ENCODE measurements at regions not wholly inside any gene's neighbourhood (a gene's known extent, or its start where the extent isn't known, plus 50 kb on each side); places are given as distances from the start of the nearest gene placed in this dataset.

DNA sequence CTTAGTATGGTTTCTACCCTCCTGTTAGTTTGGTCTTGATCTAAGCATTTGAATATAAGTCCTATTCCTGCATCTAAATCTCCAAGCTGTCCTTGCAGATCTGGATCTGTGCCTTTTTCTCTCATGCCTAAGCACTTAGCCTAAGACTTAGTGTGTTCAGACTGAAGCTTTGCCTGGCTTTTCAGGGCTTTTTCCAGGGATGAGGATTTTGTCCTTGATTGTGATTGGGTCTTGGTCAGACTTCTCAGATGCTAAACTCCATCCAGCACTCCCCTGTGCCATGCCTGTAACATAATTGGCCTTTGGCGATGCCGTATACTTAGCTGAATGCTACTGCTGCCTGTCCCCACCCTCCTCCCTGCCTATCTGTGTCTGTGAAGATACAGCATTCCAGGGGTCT is 98.1 kb upstream of the NRIP1 start:
- no peak overlapping the region for H3K4me3 ChIP-seq
- TF ChIP-seq Cebpa-rat (IDR thresholded peaks at IDR 0.05) = no peak
- H3K27ac ChIP-seq = no peak overlapping the region
- peaks cover 0 to 17% (median 0%) of the 10 kb centered on the region in 10 experiments; a peak in 8 of 20 replicates for H3K4me1 ChIP-seq
- H3K27me3 ChIP-seq = no peaks in the 10 kb centered on the region
- H4K20me1 ChIP-seq = no peaks in the 10 kb centered on the region
- no peaks in the 10 kb centered on the region for H3K36me3 ChIP-seq
- no peak overlapping the region for H3K9ac ChIP-seq
- no peak overlapping the region for H3K4me2 ChIP-seq
- peaks cover 9 to 16% (median 12%) of the 10 kb centered on the region in 11 experiments for H3K9me3 ChIP-seq (replicated peaks in 1 of 11)

DNA sequence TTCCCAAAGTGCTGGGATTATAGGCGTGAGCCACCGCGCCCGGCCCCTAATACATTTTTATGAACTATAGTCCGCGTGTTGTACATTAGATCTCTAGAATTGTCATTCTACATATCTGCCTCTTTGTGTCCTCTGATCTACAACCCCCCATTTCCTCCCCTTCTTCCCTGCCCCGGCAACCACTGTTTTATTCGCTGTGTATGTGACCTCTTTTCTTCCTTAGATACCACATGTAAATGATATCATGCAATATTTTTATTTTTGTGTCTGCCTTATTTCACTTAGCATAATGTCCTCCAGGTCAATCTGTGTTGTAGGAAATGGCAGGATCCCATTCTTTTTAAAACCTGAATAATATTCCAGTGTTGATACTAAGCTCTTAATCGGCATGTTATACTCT is 99.5 kb upstream of the NRIP1 start:
- H3K4me1 ChIP-seq = peaks cover 0 to 12% (median 0%) of the 10 kb centered on the region in 10 experiments; a peak in 8 of 20 replicates
- H3K36me3 ChIP-seq = no peaks in the 10 kb centered on the region
- H3K27me3 ChIP-seq = no peaks in the 10 kb centered on the region
- H3K4me3 ChIP-seq = no peak overlapping the region
- H3K4me2 ChIP-seq = no peak overlapping the region
- H3K27ac ChIP-seq = no peak overlapping the region
- no peak overlapping the region for H3K9ac ChIP-seq
- TF ChIP-seq Cebpa-rat (IDR thresholded peaks at IDR 0.05) = no peak
- peaks cover 0 to 13% (median 0%) of the 10 kb centered on the region in 11 experiments; a peak in 7 of 22 replicates for H3K9me3 ChIP-seq (replicated peaks in 1 of 11)
- no peaks in the 10 kb centered on the region for H4K20me1 ChIP-seq

DNA sequence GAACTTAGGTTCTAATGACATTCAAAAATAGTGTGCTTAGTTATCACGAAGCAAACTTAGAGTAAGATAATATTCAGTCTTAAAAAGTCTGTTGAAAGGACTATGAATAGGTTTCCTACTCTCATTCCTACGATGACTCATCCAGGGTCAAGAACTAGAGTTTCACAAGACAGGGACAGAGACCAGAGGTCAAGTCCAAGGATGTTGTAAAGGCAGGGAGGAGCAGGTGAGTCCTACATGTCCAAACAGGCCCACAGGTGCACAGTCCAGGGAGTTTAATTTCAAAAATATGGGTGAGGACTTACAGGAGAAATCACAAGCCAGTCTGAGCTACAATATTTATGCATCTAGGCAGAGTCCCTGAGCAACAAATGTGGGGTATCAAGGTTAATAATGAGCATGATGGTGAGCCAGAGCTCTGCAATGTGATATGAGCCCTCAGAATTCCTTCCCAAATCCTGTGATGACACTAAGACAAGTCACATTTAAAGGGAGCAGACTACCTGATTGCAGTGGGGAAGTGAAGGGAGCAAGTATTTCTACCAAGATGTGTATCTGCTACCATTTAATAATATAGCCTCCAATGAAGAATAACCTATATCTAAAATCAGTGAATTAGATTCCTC is 100.0 kb upstream of the NRIP1 start:
- Histone ChIP-seq H3K36me3 (no peaks in the 10 kb centered on the region), H3K27ac (no peak overlapping the region), H3K4me2 (no peak overlapping the region), H3K27me3 (no peaks in the 10 kb centered on the region), H3K4me1 (peaks cover 0 to 7% (median 0%) of the 10 kb centered on the region in 10 experiments; a peak in 8 of 20 replicates), H3K4me3 (no peak overlapping the region), H3K9ac (no peak overlapping the region), H3K9me3 (replicated peaks in 1 of 11) (peaks cover 0 to 15% (median 0%) of the 10 kb centered on the region in 11 experiments; a peak in 7 of 22 replicates), H4K20me1 (no peaks in the 10 kb centered on the region)
- TF ChIP-seq Cebpa-rat (IDR thresholded peaks at IDR 0.05) = no peak

DNA sequence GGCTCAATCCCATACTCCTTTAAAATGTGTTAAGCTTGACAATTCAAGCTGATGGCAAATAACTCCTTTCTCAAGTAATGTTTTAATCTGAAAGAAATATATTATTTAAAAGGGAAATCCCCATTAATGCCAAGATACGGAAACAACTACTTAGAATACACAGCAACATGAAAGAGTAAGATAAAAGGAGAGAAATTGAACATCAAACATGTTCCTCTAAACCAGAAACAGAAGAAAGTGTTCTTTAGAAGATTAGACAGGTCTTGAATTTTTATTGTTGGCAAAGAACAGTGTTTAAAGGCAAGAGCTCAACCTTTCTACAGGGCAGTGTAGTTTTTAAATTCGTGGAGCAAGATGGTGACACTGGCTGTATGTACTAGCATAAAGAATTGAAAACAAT is 105.8 kb upstream of the NRIP1 start:
- Histone ChIP-seq H3K27ac (no peak overlapping the region), H3K4me2 (no peak overlapping the region), H3K9me3 (replicated peaks in 1 of 11) (peaks cover 0 to 15% (median 0%) of the 10 kb centered on the region in 11 experiments; a peak in 6 of 22 replicates), H3K9ac (no peak overlapping the region), H3K36me3 (no peaks in the 10 kb centered on the region), H4K20me1 (no peaks in the 10 kb centered on the region), H3K4me1 (no peaks in the 10 kb centered on the region), H3K27me3 (no peaks in the 10 kb centered on the region), H3K4me3 (no peak overlapping the region)
- TF ChIP-seq Cebpa-rat (IDR thresholded peaks at IDR 0.05) = no peak

DNA sequence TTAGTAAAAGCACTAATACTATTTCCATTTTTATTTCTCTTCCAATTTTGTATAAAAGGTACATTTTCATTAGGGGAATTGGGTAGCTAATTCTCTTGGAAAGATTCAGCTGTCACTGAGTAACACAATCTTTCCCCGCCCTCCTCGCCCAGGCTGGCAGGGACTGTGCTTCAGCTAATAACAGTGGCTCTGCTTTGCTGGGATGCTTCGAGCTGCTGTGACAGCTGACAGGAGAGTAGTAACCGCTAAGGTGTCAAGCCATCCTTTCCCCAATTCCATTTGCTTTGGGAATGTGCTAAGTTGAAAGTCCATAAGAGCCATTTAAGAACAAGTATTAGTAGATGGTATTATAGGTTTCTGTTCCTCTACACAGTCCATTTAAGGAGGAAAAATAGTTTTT is 106.7 kb upstream of the NRIP1 start:
- Histone ChIP-seq H3K36me3 (no peaks in the 10 kb centered on the region), H4K20me1 (no peaks in the 10 kb centered on the region), H3K4me2 (no peak overlapping the region), H3K4me1 (no peaks in the 10 kb centered on the region), H3K4me3 (no peak overlapping the region), H3K27ac (no peak overlapping the region), H3K27me3 (no peaks in the 10 kb centered on the region), H3K9ac (no peak overlapping the region), H3K9me3 (replicated peaks in 1 of 11) (peaks cover 0 to 15% (median 0%) of the 10 kb centered on the region in 11 experiments; a peak in 6 of 22 replicates)
- TF ChIP-seq Cebpa-rat (IDR thresholded peaks at IDR 0.05) = no peak

DNA sequence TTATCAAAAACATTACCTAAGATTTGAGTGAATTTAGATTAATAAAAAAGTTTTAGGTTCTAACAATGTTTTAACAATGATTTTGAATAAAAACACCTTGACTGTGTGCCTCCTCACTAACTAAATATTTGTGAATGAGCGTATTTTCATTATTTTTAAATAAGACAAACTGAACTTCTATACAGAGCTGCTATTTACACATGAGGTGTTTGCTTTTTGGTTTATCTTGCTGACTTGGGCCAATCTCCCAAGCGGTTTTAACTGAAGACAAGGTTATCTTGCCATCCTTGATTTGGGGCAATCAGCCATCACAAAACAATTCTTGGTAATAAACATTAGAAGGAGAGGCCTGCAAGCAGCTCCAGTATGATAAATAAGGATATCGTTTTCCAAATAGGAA is 108.2 kb upstream of the NRIP1 start:
- Histone ChIP-seq H3K4me3 (no peak overlapping the region), H3K36me3 (no peaks in the 10 kb centered on the region), H3K9ac (no peak overlapping the region), H3K27me3 (no peaks in the 10 kb centered on the region), H3K4me1 (no peaks in the 10 kb centered on the region), H3K27ac (no peak overlapping the region), H3K9me3 (replicated peaks in 1 of 11) (peaks cover 0 to 15% (median 0%) of the 10 kb centered on the region in 11 experiments; a peak in 6 of 22 replicates), H3K4me2 (no peak overlapping the region), H4K20me1 (no peaks in the 10 kb centered on the region)
- TF ChIP-seq Cebpa-rat (IDR thresholded peaks at IDR 0.05) = no peak

DNA sequence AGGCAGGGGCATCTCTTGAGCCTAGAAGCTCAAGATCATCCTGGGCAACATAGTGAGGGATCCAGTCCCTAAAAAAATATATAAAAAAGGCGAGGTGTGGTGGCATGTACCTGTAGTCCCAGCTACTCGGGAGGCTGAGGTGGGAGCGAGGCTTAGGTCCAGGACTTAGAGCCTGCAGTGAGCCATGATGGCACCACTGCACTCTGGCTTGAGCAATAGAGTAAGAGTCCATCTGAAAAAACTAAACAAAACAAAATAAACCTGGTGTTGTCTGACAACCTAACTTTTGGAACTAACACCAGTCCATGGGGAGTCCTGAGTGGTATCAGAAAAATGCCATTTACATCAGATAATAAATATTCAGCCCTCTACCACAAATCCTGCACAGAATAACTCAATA is 110.1 kb upstream of the NRIP1 start:
- H3K27me3 ChIP-seq = no peaks in the 10 kb centered on the region
- no peak overlapping the region for H3K27ac ChIP-seq
- H3K9ac ChIP-seq = no peak overlapping the region
- H4K20me1 ChIP-seq = no peaks in the 10 kb centered on the region
- no peaks in the 10 kb centered on the region for H3K36me3 ChIP-seq
- no peak overlapping the region for H3K4me3 ChIP-seq
- H3K4me1 ChIP-seq = no peaks in the 10 kb centered on the region
- H3K9me3 ChIP-seq (replicated peaks in 1 of 11) = no peaks in the 10 kb centered on the region
- TF ChIP-seq Cebpa-rat (IDR thresholded peaks at IDR 0.05) = no peak
- H3K4me2 ChIP-seq = no peak overlapping the region

DNA sequence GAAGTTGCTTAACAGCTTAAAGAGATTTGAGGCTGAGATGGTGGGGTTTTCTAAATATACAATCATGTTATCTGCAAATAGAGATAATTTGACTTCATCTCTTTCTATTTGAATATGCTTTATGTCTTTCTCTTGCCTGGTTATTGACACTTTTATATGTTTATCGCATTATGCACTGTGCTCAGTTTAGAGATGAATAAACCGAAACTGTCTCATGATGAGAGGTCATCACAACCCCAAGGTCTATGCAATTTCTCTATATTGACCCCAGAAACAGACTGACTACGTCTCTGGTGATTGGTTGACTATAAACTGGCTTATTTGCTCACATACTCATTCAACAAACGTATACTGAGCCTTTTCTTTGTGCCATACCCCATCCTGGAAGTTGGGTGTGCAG is 117.9 kb upstream of the NRIP1 start:
- no peak overlapping the region for H3K27ac ChIP-seq
- no peak overlapping the region for H3K4me2 ChIP-seq
- H4K20me1 ChIP-seq = no peaks in the 10 kb centered on the region
- no peaks in the 10 kb centered on the region for H3K27me3 ChIP-seq
- no peaks in the 10 kb centered on the region for H3K4me1 ChIP-seq
- no peak overlapping the region for H3K4me3 ChIP-seq
- H3K9ac ChIP-seq = no peak overlapping the region
- H3K36me3 ChIP-seq = no peaks in the 10 kb centered on the region
- H3K9me3 ChIP-seq (replicated peaks in 1 of 11) = peaks cover 0 to 10% (median 5%) of the 10 kb centered on the region in 11 experiments; a peak in 6 of 22 replicates
- TF ChIP-seq Cebpa-rat (IDR thresholded peaks at IDR 0.05) = no peak

DNA sequence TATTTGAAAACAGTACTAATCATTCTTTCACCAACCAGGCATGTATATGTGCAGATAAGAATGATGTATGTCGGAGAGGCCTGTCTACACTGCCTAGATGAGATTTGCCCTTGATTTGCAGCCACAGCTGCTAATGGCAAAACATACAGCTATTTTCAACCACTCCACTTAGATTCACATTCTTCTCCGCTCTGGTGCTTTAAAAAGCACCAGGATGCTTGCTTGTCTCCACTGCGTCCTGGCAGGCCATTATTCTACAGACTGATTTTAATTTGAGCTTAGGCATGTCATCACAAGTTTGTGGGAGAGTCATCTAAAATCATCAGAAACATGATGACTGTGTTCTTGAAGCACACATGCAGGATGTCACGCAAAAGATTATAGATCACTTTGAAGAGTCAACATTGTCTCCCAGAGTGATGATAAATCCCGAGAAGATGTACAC is 119.0 kb upstream of the NRIP1 start:
- no peak overlapping the region for H3K27ac ChIP-seq
- TF ChIP-seq Cebpa-rat (IDR thresholded peaks at IDR 0.05) = no peak
- no peak overlapping the region for H3K4me3 ChIP-seq
- H3K36me3 ChIP-seq = no peaks in the 10 kb centered on the region
- peaks cover 0 to 14% (median 6%) of the 10 kb centered on the region in 11 experiments; a peak in 6 of 22 replicates for H3K9me3 ChIP-seq (replicated peaks in 1 of 11)
- H3K4me2 ChIP-seq = no peak overlapping the region
- no peaks in the 10 kb centered on the region for H4K20me1 ChIP-seq
- no peak overlapping the region for H3K9ac ChIP-seq
- no peaks in the 10 kb centered on the region for H3K4me1 ChIP-seq
- H3K27me3 ChIP-seq = no peaks in the 10 kb centered on the region

DNA sequence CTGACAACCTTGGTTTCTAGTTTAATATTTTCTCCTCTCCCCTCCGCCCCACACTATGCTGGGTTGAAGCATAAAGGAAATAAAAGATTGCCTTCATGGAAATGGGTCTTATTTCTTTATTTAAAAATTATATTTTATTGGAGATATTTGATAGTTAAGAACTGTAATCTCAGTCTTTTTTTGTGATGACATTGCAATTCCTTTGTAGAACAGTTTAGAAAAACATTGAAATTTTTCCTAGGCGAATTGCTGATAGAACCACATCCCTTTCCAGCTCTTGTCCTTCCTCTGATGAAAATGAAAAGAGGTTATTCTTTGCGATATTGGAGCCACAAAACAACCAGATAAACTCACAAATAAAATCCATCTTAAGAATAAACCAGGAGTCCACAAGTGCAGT is 125.6 kb upstream of the NRIP1 start:
- Histone ChIP-seq H3K27ac (no peak overlapping the region), H3K9ac (no peak overlapping the region), H3K27me3 (no peaks in the 10 kb centered on the region), H3K4me2 (no peak overlapping the region), H3K9me3 (replicated peaks in 1 of 11) (peaks cover 0 to 9% (median 0%) of the 10 kb centered on the region in 11 experiments; a peak in 3 of 22 replicates), H3K36me3 (no peaks in the 10 kb centered on the region), H4K20me1 (no peaks in the 10 kb centered on the region), H3K4me3 (no peak overlapping the region), H3K4me1 (no peaks in the 10 kb centered on the region)
- no peak for TF ChIP-seq Cebpa-rat (IDR thresholded peaks at IDR 0.05)
